ENCODE measurements at regions not wholly inside any gene's neighbourhood (a gene's known extent, or its start where the extent isn't known, plus 50 kb on each side); places are given as distances from the start of the nearest gene placed in this dataset.

- no peak overlapping the region for H3K27ac ChIP-seq (ENCODE audit: low read depth, low read length)
- H3K36me3 ChIP-seq (ENCODE audit: control insufficient read depth in 3 of 3, insufficient read depth in 3 of 3, low read length in 3 of 3): no peaks in the 10 kb centered on the region
Measured at GRCh38 chr4:180434131-180434895, 1808.9 kb upstream of the TENM3 start.

GRCh38 chr4:180436361-180436760 is 1806.8 kb upstream of the TENM3 start:
- no peaks in the 10 kb centered on the region for H3K9me3 ChIP-seq (ENCODE audit: control insufficient read depth in 3 of 3, low read length in 3 of 3)
- no peak overlapping the region for H3K27ac ChIP-seq (ENCODE audit: low read depth, low read length)
- H3K4me3 ChIP-seq (ENCODE audit: low read length in 3 of 3): no peak overlapping the region
- H3K27me3 ChIP-seq (ENCODE audit: control insufficient read depth in 3 of 3, insufficient read depth in 3 of 3, low read length in 3 of 3): no peaks in the 10 kb centered on the region
- H3K9ac ChIP-seq (ENCODE audit: low read depth in 1 of 3, low read length in 3 of 3): no peak overlapping the region
- H3K4me1 ChIP-seq (ENCODE audit: control insufficient read depth in 3 of 3, insufficient read depth in 3 of 3, low read length in 3 of 3): no peaks in the 10 kb centered on the region
- H3K36me3 ChIP-seq (ENCODE audit: control insufficient read depth in 3 of 3, insufficient read depth in 3 of 3, low read length in 3 of 3): no peaks in the 10 kb centered on the region

More at GRCh38 chr4:180434131-180434895, 1808.9 kb upstream of the TENM3 start:
- H3K4me3 ChIP-seq (ENCODE audit: low read length in 3 of 3): no peak overlapping the region
- no peak overlapping the region for H3K9ac ChIP-seq (ENCODE audit: low read depth in 1 of 3, low read length in 3 of 3)
- H3K4me1 ChIP-seq (ENCODE audit: control insufficient read depth in 3 of 3, insufficient read depth in 3 of 3, low read length in 3 of 3): no peaks in the 10 kb centered on the region
- no peaks in the 10 kb centered on the region for H3K27me3 ChIP-seq (ENCODE audit: control insufficient read depth in 3 of 3, insufficient read depth in 3 of 3, low read length in 3 of 3)
- H3K9me3 ChIP-seq (ENCODE audit: control insufficient read depth in 3 of 3, low read length in 3 of 3): no peaks in the 10 kb centered on the region

GRCh38 chr4:180437601-180438000 is 1805.6 kb upstream of the TENM3 start:
- Histone ChIP-seq H3K27ac (ENCODE audit: low read depth, low read length) (no peak overlapping the region), H3K27me3 (ENCODE audit: control insufficient read depth in 3 of 3, insufficient read depth in 3 of 3, low read length in 3 of 3) (no peaks in the 10 kb centered on the region), H3K4me3 (ENCODE audit: low read length in 3 of 3) (no peak overlapping the region), H3K9ac (ENCODE audit: low read depth in 1 of 3, low read length in 3 of 3) (no peak overlapping the region), H3K4me1 (ENCODE audit: control insufficient read depth in 3 of 3, insufficient read depth in 3 of 3, low read length in 3 of 3) (no peaks in the 10 kb centered on the region), H3K9me3 (ENCODE audit: control insufficient read depth in 3 of 3, low read length in 3 of 3) (no peaks in the 10 kb centered on the region), H3K36me3 (ENCODE audit: control insufficient read depth in 3 of 3, insufficient read depth in 3 of 3, low read length in 3 of 3) (no peaks in the 10 kb centered on the region)

GRCh38 chr4:180448306-180448705 is 1794.9 kb upstream of the TENM3 start:
- Histone ChIP-seq H3K4me1 (ENCODE audit: control insufficient read depth in 3 of 3, insufficient read depth in 3 of 3, low read length in 3 of 3) (no peaks in the 10 kb centered on the region), H3K9ac (ENCODE audit: low read depth in 1 of 3, low read length in 3 of 3) (no peak overlapping the region), H3K4me3 (ENCODE audit: low read length in 3 of 3) (no peak overlapping the region), H3K27me3 (ENCODE audit: control insufficient read depth in 3 of 3, insufficient read depth in 3 of 3, low read length in 3 of 3) (no peaks in the 10 kb centered on the region), H3K36me3 (ENCODE audit: control insufficient read depth in 3 of 3, insufficient read depth in 3 of 3, low read length in 3 of 3) (no peaks in the 10 kb centered on the region), H3K9me3 (ENCODE audit: control insufficient read depth in 3 of 3, low read length in 3 of 3) (no peaks in the 10 kb centered on the region), H3K27ac (ENCODE audit: low read depth, low read length) (no peak overlapping the region)

GRCh38 chr4:180449395-180449956 is 1793.7 kb upstream of the TENM3 start:
- Histone ChIP-seq H3K9ac (ENCODE audit: low read depth in 1 of 3, low read length in 3 of 3) (no peak overlapping the region), H3K27ac (ENCODE audit: low read depth, low read length) (no peak overlapping the region), H3K4me1 (ENCODE audit: control insufficient read depth in 3 of 3, insufficient read depth in 3 of 3, low read length in 3 of 3) (no peaks in the 10 kb centered on the region), H3K36me3 (ENCODE audit: control insufficient read depth in 3 of 3, insufficient read depth in 3 of 3, low read length in 3 of 3) (no peaks in the 10 kb centered on the region), H3K9me3 (ENCODE audit: control insufficient read depth in 3 of 3, low read length in 3 of 3) (no peaks in the 10 kb centered on the region), H3K4me3 (ENCODE audit: low read length in 3 of 3) (no peak overlapping the region), H3K27me3 (ENCODE audit: control insufficient read depth in 3 of 3, insufficient read depth in 3 of 3, low read length in 3 of 3) (no peaks in the 10 kb centered on the region)

GRCh38 chr4:180455226-180455625 is 1788.0 kb upstream of the TENM3 start:
- no peaks in the 10 kb centered on the region for H3K4me1 ChIP-seq (ENCODE audit: control insufficient read depth in 3 of 3, insufficient read depth in 3 of 3, low read length in 3 of 3)
- no peaks in the 10 kb centered on the region for H3K9me3 ChIP-seq (ENCODE audit: control insufficient read depth in 3 of 3, low read length in 3 of 3)
- H3K27me3 ChIP-seq (ENCODE audit: control insufficient read depth in 3 of 3, insufficient read depth in 3 of 3, low read length in 3 of 3): no peaks in the 10 kb centered on the region
- no peak overlapping the region for H3K9ac ChIP-seq (ENCODE audit: low read depth in 1 of 3, low read length in 3 of 3)
- no peaks in the 10 kb centered on the region for H3K36me3 ChIP-seq (ENCODE audit: control insufficient read depth in 3 of 3, insufficient read depth in 3 of 3, low read length in 3 of 3)
- no peak overlapping the region for H3K27ac ChIP-seq (ENCODE audit: low read depth, low read length)
- H3K4me3 ChIP-seq (ENCODE audit: low read length in 3 of 3): no peak overlapping the region

GRCh38 chr4:180456928-180457327 is 1786.3 kb upstream of the TENM3 start:
- H3K27me3 ChIP-seq (ENCODE audit: control insufficient read depth in 3 of 3, insufficient read depth in 3 of 3, low read length in 3 of 3): no peaks in the 10 kb centered on the region
- no peaks in the 10 kb centered on the region for H3K9me3 ChIP-seq (ENCODE audit: control insufficient read depth in 3 of 3, low read length in 3 of 3)
- H3K27ac ChIP-seq (ENCODE audit: low read depth, low read length): no peak overlapping the region
- no peaks in the 10 kb centered on the region for H3K4me1 ChIP-seq (ENCODE audit: control insufficient read depth in 3 of 3, insufficient read depth in 3 of 3, low read length in 3 of 3)
- H3K9ac ChIP-seq (ENCODE audit: low read depth in 1 of 3, low read length in 3 of 3): no peak overlapping the region
- H3K4me3 ChIP-seq (ENCODE audit: low read length in 3 of 3): no peak overlapping the region
- no peaks in the 10 kb centered on the region for H3K36me3 ChIP-seq (ENCODE audit: control insufficient read depth in 3 of 3, insufficient read depth in 3 of 3, low read length in 3 of 3)

GRCh38 chr4:180462116-180462515 is 1781.1 kb upstream of the TENM3 start:
- H3K27ac ChIP-seq (ENCODE audit: low read depth, low read length): no peak overlapping the region
- H3K9me3 ChIP-seq (ENCODE audit: control insufficient read depth in 3 of 3, low read length in 3 of 3): no peaks in the 10 kb centered on the region
- no peaks in the 10 kb centered on the region for H3K36me3 ChIP-seq (ENCODE audit: control insufficient read depth in 3 of 3, insufficient read depth in 3 of 3, low read length in 3 of 3)
- H3K4me3 ChIP-seq (ENCODE audit: low read length in 3 of 3): no peak overlapping the region
- H3K27me3 ChIP-seq (ENCODE audit: control insufficient read depth in 3 of 3, insufficient read depth in 3 of 3, low read length in 3 of 3): no peaks in the 10 kb centered on the region
- H3K9ac ChIP-seq (ENCODE audit: low read depth in 1 of 3, low read length in 3 of 3): no peak overlapping the region
- H3K4me1 ChIP-seq (ENCODE audit: control insufficient read depth in 3 of 3, insufficient read depth in 3 of 3, low read length in 3 of 3): no peaks in the 10 kb centered on the region

- H3K36me3 ChIP-seq (ENCODE audit: control insufficient read depth in 3 of 3, insufficient read depth in 3 of 3, low read length in 3 of 3): no peaks in the 10 kb centered on the region
- H3K9ac ChIP-seq (ENCODE audit: low read depth in 1 of 3, low read length in 3 of 3): no peak overlapping the region
- H3K4me1 ChIP-seq (ENCODE audit: control insufficient read depth in 3 of 3, insufficient read depth in 3 of 3, low read length in 3 of 3): no peaks in the 10 kb centered on the region
- H3K9me3 ChIP-seq (ENCODE audit: control insufficient read depth in 3 of 3, low read length in 3 of 3): no peaks in the 10 kb centered on the region
- H3K27ac ChIP-seq (ENCODE audit: low read depth, low read length): no peak overlapping the region
- no peaks in the 10 kb centered on the region for H3K27me3 ChIP-seq (ENCODE audit: control insufficient read depth in 3 of 3, insufficient read depth in 3 of 3, low read length in 3 of 3)
- H3K4me3 ChIP-seq (ENCODE audit: low read length in 3 of 3): no peak overlapping the region
Measured at GRCh38 chr4:180465364-180465763, 1777.8 kb upstream of the TENM3 start.

- Histone ChIP-seq H3K36me3 (ENCODE audit: control insufficient read depth in 3 of 3, insufficient read depth in 3 of 3, low read length in 3 of 3) (no peaks in the 10 kb centered on the region), H3K4me1 (ENCODE audit: control insufficient read depth in 3 of 3, insufficient read depth in 3 of 3, low read length in 3 of 3) (no peaks in the 10 kb centered on the region), H3K27me3 (ENCODE audit: control insufficient read depth in 3 of 3, insufficient read depth in 3 of 3, low read length in 3 of 3) (no peaks in the 10 kb centered on the region)
Measured at GRCh38 chr4:180483036-180483435, 1760.2 kb upstream of the TENM3 start.

More at GRCh38 chr4:180483036-180483435, 1760.2 kb upstream of the TENM3 start:
- Histone ChIP-seq H3K4me3 (ENCODE audit: low read length in 3 of 3) (no peak overlapping the region), H3K27ac (ENCODE audit: low read depth, low read length) (no peak overlapping the region), H3K9ac (ENCODE audit: low read depth in 1 of 3, low read length in 3 of 3) (no peak overlapping the region), H3K9me3 (ENCODE audit: control insufficient read depth in 3 of 3, low read length in 3 of 3) (no peaks in the 10 kb centered on the region)

All from skeletal muscle tissue (tissue), 3 donors.